ENCODE measurements at regions not wholly inside any gene's neighbourhood (a gene's known extent, or its start where the extent isn't known, plus 50 kb on each side); places are given as distances from the start of the nearest gene placed in this dataset.

DNA sequence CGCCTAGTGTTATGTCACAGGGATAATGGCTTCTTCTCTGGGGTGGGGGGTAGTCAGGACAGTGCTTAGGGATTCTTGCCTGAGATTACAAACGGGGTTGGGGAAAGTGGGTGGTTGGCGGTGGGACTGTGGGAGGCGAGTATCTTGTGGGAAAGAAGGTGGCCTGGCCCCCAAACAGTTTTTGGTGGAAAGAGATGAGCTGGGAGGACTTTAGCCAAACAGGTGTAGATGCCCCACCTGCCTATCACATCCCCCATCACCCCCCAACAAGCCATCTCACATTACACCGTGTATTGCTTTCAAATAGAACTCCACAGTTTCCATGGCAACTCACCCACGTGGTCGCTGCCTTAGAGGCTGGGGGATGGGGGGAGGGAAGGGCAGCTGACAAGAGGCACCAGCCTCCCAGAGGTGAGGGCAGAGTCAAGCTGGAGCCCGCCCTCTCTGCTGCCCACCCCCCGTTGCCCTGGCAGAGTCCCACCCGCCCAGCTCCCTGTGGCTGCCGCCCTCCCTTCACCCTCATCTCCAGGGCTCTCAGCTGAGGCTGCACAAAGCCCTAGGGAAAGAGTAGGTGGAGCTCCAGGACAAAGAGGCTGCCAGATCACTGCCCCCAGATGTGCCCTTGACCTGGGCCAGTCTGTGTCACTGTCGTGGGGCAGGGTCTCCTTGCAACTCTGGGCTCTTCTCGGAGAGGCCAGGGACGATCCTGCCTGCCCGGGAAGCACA lies 98.3 kb downstream of the LRRC74A start:
- ATAC-seq (ENCODE audit: low read depth): no peak
- no peaks in the 10 kb centered on the region for H3K36me3 Mint-ChIP-seq (ENCODE audit: low read depth)
- H3K27me3 Mint-ChIP-seq: peaks cover 14% of the 10 kb centered on the region
- no peak for DNase-seq
- no peaks in the 10 kb centered on the region for H3K9me3 Mint-ChIP-seq
- TF ChIP-seq, protein P1, sequence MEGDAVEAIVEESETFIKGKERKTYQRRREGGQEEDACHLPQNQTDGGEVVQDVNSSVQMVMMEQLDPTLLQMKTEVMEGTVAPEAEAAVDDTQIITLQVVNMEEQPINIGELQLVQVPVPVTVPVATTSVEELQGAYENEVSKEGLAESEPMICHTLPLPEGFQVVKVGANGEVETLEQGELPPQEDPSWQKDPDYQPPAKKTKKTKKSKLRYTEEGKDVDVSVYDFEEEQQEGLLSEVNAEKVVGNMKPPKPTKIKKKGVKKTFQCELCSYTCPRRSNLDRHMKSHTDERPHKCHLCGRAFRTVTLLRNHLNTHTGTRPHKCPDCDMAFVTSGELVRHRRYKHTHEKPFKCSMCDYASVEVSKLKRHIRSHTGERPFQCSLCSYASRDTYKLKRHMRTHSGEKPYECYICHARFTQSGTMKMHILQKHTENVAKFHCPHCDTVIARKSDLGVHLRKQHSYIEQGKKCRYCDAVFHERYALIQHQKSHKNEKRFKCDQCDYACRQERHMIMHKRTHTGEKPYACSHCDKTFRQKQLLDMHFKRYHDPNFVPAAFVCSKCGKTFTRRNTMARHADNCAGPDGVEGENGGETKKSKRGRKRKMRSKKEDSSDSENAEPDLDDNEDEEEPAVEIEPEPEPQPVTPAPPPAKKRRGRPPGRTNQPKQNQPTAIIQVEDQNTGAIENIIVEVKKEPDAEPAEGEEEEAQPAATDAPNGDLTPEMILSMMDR (IDR thresholded peaks at IDR 0.05): no peak
- ChIA-PET POLR2A (interaction anchor here (0.5 to 1.6 kb wide), 2 partner anchors 19 to 37 kb away, joined by 3 to 4 read pairs; no protein-coding TSS in a partner anchor), CTCF (interaction anchor here (1.2 kb wide), 1 partner anchor 9 kb away, joined by 4 read pairs; no protein-coding TSS in a partner anchor)
- H3K4me1 Mint-ChIP-seq: peaks cover 42% of the 10 kb centered on the region
- intact Hi-C loops (cut with micrococcal nuclease): no loop called here
- no peak overlapping the region for H3K27ac Mint-ChIP-seq
- no peak overlapping the region for H3K4me3 Mint-ChIP-seq

DNA sequence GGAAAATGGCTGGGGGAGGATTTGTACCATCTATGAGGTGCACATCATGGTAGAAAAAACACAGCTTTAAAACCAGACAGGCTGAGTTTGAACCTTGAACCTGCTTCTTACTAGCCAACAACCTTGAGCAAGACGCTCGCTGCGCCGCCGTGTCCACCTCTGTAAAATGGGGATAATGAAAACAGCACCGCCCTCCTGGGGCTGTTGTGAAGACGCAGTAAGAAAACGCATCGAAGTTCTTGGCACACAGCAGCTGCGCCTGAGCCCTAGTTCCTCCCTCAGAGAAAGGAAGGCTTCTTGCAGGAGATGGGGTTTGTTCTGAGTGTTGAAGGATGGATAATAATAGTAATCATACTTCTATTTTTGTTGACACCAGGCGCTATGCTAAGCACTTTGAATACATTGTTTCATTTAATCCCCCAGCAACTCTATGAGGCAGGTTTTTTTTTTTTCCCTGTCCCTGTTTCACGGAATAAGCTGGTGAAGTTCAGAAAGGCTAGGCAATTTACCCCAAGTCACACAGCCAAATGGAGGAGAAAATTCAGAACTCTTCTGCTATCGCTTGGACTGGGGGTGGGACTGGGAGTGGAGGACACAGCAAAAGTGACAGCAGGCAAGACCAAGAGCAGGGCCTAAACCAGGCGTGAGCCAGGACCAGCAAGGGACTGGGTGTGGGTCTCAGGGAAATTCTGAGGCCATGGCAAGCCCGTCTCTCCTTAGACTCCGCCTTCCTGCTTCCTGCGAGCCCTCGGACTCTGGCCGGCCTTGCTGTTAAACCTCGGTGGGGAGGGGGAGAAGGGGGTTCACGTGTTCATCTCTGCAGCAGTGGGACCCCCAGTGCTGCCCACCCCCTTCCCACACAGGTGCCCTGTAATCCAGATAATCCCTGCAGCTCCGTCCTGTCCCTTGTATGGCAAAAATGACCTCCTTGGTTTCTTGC lies 97.5 kb downstream of the LRRC74A start:
- CTCF ChIA-PET: interaction anchor here (0.8 to 1.2 kb wide), 3 partner anchors 10 to 130 kb away, joined by 3 to 4 read pairs (median 3); no protein-coding TSS in a partner anchor
- Mint-ChIP-seq H3K27ac (no peak overlapping the region), H3K9me3 (no peaks in the 10 kb centered on the region), H3K27me3 (peaks cover 14% of the 10 kb centered on the region), H3K4me1 (peaks cover 42% of the 10 kb centered on the region), H3K36me3 (ENCODE audit: low read depth) (no peaks in the 10 kb centered on the region), H3K4me3 (no peak overlapping the region)
- POLR2A ChIA-PET: interaction anchor here (0.6 kb wide), 1 partner anchor 63 kb away, joined by 7 read pairs; no protein-coding TSS in a partner anchor
- ATAC-seq (ENCODE audit: low read depth): no peak
- TF ChIP-seq, protein P1 (IDR thresholded peaks at IDR 0.05): no peak
- DNase-seq: no peak
- intact Hi-C loops (cut with micrococcal nuclease): no loop called here

DNA sequence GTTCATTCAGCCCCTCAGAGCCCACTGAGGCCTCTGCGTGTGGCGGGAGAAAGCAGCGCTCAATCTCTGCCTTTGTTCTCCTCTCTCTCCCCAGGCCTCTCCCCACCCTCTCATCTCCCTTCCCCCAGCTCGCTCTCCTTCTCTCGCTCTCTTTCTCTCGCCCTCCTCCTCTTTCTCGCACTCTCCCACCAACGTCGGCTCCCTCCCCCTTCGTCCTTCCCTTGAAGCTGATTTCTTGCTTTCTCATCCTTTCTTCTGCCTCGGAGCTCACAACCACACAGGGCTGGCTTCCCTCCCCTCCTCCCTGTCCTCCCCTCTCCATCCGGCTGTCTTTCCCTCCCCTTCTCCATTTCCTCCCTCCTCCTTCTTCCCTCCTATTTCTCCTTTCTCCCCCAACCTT lies 96.4 kb downstream of the LRRC74A start:
- CTCF ChIA-PET: interaction anchor here (1.2 to 6.6 kb wide), 2 partner anchors 49 to 131 kb away, joined by 3 to 36 read pairs; no protein-coding TSS in a partner anchor
- Mint-ChIP-seq H3K9me3 (no peaks in the 10 kb centered on the region), H3K27ac (no peak overlapping the region), H3K36me3 (ENCODE audit: low read depth) (no peaks in the 10 kb centered on the region), H3K27me3 (peaks cover 17% of the 10 kb centered on the region), H3K4me3 (no peak overlapping the region), H3K4me1 (peaks cover 44% of the 10 kb centered on the region)
- no peak for DNase-seq
- POLR2A ChIA-PET: no interaction called here
- TF ChIP-seq, protein P1 (IDR thresholded peaks at IDR 0.05): no peak
- ATAC-seq (ENCODE audit: low read depth): no peak
- intact Hi-C loops (cut with micrococcal nuclease): no loop called here

DNA sequence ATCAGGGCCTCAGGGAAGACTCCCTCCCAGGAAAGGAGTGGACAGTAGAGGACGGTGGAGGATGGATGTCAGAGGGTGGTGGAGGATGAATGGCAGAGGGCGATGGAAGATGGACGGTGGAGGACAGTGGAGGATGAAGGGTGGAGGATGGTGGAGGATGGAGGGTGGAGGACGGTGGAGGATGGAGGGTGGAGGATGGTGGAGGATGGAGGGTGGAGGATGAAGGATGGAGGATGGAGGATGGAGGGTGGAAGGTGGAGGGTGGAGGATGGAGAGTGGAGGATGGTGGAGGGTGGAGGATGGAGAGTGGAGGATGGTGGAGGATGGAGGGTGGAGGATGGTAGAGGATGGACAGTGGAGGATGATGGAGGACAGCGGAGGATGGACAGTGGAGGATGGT lies 95.9 kb downstream of the LRRC74A start:
- TF ChIP-seq, protein P1 (IDR thresholded peaks at IDR 0.05): no peak
- Mint-ChIP-seq H3K36me3 (ENCODE audit: low read depth) (no peaks in the 10 kb centered on the region), H3K4me3 (no peak overlapping the region), H3K4me1 (peaks cover 41% of the 10 kb centered on the region), H3K27ac (no peak overlapping the region), H3K9me3 (no peaks in the 10 kb centered on the region), H3K27me3 (peaks cover 17% of the 10 kb centered on the region)
- DNase-seq (no peak), ATAC-seq (ENCODE audit: low read depth) (no peak)
- intact Hi-C loops (cut with micrococcal nuclease): no loop called here
- ChIA-PET CTCF (interaction anchor here (1.0 to 6.6 kb wide), 2 partner anchors 48 to 148 kb away, joined by 3 to 36 read pairs; no protein-coding TSS in a partner anchor), POLR2A (interaction anchor here (1.4 kb wide), 1 partner anchor 106 kb away, joined by 4 read pairs; no protein-coding TSS in a partner anchor)

All from activated B cell treated with CpG ODN at 0.5 μM for 24 hours (primary cell).